OCI-LY3 (cell line): ENCODE measurements at regions not wholly inside any gene's neighbourhood (a gene's known extent, or its start where the extent isn't known, plus 50 kb on each side); places are given as distances from the start of the nearest gene placed in this dataset.
"Not testable (repeated sequence)": the region's sequence is repeated elsewhere in the genome, so short reads cannot be mapped to it uniquely, and the experiment has no call there.

Source experiments
- H2AFZ ChIP-seq: fragments of 200-600, 300-600 bp; shearing (Covaris generic); 2 replicates; pipeline ENCODE4 v1.6.0; 2014; ENCODE audit warnings: antibody characterized with exemption, low read depth, low read length
- H3K27ac ChIP-seq: fragments of 200-600, 300-600 bp; sonication (generic); 2 replicates; pipeline ENCODE4 v1.5.1; 2014; ENCODE audit warnings: mild to moderate bottlenecking, low read length, moderate library complexity, mixed read lengths
- H3K27me3 ChIP-seq: fragments of 200-600, 300-600 bp; sonication (generic); 2 replicates; pipeline ENCODE4 v1.6.1; 2014; ENCODE audit warnings: low read depth, low read length, mixed read lengths
- H3K36me3 ChIP-seq: fragments of 200-600, 300-600 bp; sonication (generic); replicated peaks from 2 replicates; pipeline ENCODE3; 2014; ENCODE audit warnings: low read depth, low read length, mixed read lengths
- H3K4me1 ChIP-seq: fragments of 300-600, 200-600 bp; sonication (generic); 2 replicates; pipeline ENCODE4 v1.6.1; 2014; ENCODE audit warnings: low read length, mixed read lengths
- H3K4me2 ChIP-seq: fragments of 200-600, 300-600 bp; sonication (generic); 2 replicates; pipeline ENCODE4 v1.6.1; 2014; ENCODE audit warnings: low read length, mixed read lengths
- H3K4me3 ChIP-seq: fragments of 300-600, 200-600 bp; sonication (generic); 2 replicates; pipeline ENCODE4 v1.5.1; 2014; ENCODE audit warnings: antibody characterized with exemption, mild to moderate bottlenecking, low read length, moderate library complexity
- H3K79me2 ChIP-seq: fragments of 300-600, 200-600 bp; shearing (Covaris generic); 2 replicates; pipeline ENCODE4 v1.6.1; 2014; ENCODE audit warnings: mild to moderate bottlenecking, low read length, mixed read lengths
- H3K9ac ChIP-seq: fragments of 300-600, 200-600 bp; shearing (Covaris generic); 2 replicates; pipeline ENCODE4 v1.6.0; 2014; ENCODE audit warnings: mild to moderate bottlenecking, low read length, moderate library complexity
- H3K9me3 ChIP-seq: fragments of 200-600, 300-600 bp; shearing (Covaris generic); 2 replicates; pipeline ENCODE4 v1.6.1; 2014; ENCODE audit warnings: low read length, mixed read lengths; ENCODE audit not compliant: insufficient read depth
- H4K20me1 ChIP-seq: fragments of 200-600, 300-600 bp; sonication (generic); 2 replicates; pipeline ENCODE4 v1.6.1; 2016; ENCODE audit warnings: low read length, mixed read lengths; ENCODE audit not compliant: insufficient read depth
- CTCF ChIP-seq: fragments of 200-600, 300-600 bp; sonication (generic); IDR thresholded peaks from 2 replicates; pipeline ENCODE4 v1.5.1; 2014; ENCODE audit warnings: antibody characterized with exemption, low read length, low read depth
- EZH2phosphoT487 ChIP-seq: fragments of 200-600 bp; shearing (Covaris generic); IDR thresholded peaks from 2 replicates; pipeline ENCODE4 v1.6.1; 2018; ENCODE audit warnings: antibody characterized with exemption, mixed run types, low read depth

- H3K4me3 ChIP-seq = no peak overlapping the region
- no peaks in the 10 kb centered on the region for H4K20me1 ChIP-seq
- H3K27me3 ChIP-seq = no peaks in the 10 kb centered on the region
- H2AFZ ChIP-seq = no peak overlapping the region
- TF ChIP-seq EZH2phosphoT487 (no peak), CTCF (no peak)
- no peak overlapping the region for H3K27ac ChIP-seq
- no peaks in the 10 kb centered on the region for H3K4me1 ChIP-seq
- H3K4me2 ChIP-seq = no peak overlapping the region
- no peaks in the 10 kb centered on the region for H3K36me3 ChIP-seq
- no peak overlapping the region for H3K9ac ChIP-seq
- H3K9me3 ChIP-seq = no peaks in the 10 kb centered on the region
- no peaks in the 10 kb centered on the region for H3K79me2 ChIP-seq
Observed at GRCh38 chrX:78574306-78574705, 84.8 kb downstream of the RTL3 start.

GRCh38 chrX:78573630-78574029 lies 85.5 kb downstream of the RTL3 start:
- Histone ChIP-seq H3K4me1 (no peaks in the 10 kb centered on the region), H3K9ac (no peak overlapping the region), H3K36me3 (no peaks in the 10 kb centered on the region), H3K4me3 (no peak overlapping the region), H3K79me2 (no peaks in the 10 kb centered on the region), H3K27ac (no peak overlapping the region), H2AFZ (no peak overlapping the region), H4K20me1 (no peaks in the 10 kb centered on the region), H3K9me3 (no peaks in the 10 kb centered on the region), H3K27me3 (no peaks in the 10 kb centered on the region), H3K4me2 (no peak overlapping the region)
- TF ChIP-seq CTCF (no peak), EZH2phosphoT487 (no peak)

- Histone ChIP-seq H2AFZ (no peak overlapping the region), H3K4me1 (no peaks in the 10 kb centered on the region), H3K79me2 (no peaks in the 10 kb centered on the region), H3K27ac (no peak overlapping the region), H3K4me2 (no peak overlapping the region), H3K9me3 (no peaks in the 10 kb centered on the region), H3K9ac (no peak overlapping the region), H3K4me3 (no peak overlapping the region), H3K36me3 (no peaks in the 10 kb centered on the region), H4K20me1 (no peaks in the 10 kb centered on the region), H3K27me3 (no peaks in the 10 kb centered on the region)
- TF ChIP-seq EZH2phosphoT487 (no peak), CTCF (no peak)
Observed at GRCh38 chrX:78571849-78572248, 87.3 kb downstream of the RTL3 start.

- Histone ChIP-seq H2AFZ (no peak overlapping the region), H3K27me3 (no peaks in the 10 kb centered on the region), H3K36me3 (no peaks in the 10 kb centered on the region), H4K20me1 (no peaks in the 10 kb centered on the region), H3K9ac (no peak overlapping the region), H3K9me3 (no peaks in the 10 kb centered on the region), H3K79me2 (no peaks in the 10 kb centered on the region), H3K4me2 (peak overlapping the region; percentile 56), H3K4me3 (peak overlapping the region; percentile 39), H3K27ac (no peak overlapping the region), H3K4me1 (peaks cover 5% of the 10 kb centered on the region; the same call in 1 of the 2 replicates)
- peak; percentile 46 for TF ChIP-seq CTCF
- no peak for TF ChIP-seq EZH2phosphoT487
Observed at GRCh38 chrX:78555401-78555980, 103.6 kb downstream of the RTL3 start.

- H2AFZ ChIP-seq, H3K9me3 ChIP-seq, H3K4me3 ChIP-seq, H3K4me2 ChIP-seq, H4K20me1 ChIP-seq, H3K27ac ChIP-seq, H3K9ac ChIP-seq, H3K36me3 ChIP-seq, H3K79me2 ChIP-seq, H3K27me3 ChIP-seq, H3K4me1 ChIP-seq: not testable (repeated sequence)
Observed at GRCh38 chrX:78552628-78553027, 106.5 kb downstream of the RTL3 start.
